ENCODE measurements at regions not wholly inside any gene's neighbourhood (a gene's known extent, or its start where the extent isn't known, plus 50 kb on each side); places are given as distances from the start of the nearest gene placed in this dataset.

DNA sequence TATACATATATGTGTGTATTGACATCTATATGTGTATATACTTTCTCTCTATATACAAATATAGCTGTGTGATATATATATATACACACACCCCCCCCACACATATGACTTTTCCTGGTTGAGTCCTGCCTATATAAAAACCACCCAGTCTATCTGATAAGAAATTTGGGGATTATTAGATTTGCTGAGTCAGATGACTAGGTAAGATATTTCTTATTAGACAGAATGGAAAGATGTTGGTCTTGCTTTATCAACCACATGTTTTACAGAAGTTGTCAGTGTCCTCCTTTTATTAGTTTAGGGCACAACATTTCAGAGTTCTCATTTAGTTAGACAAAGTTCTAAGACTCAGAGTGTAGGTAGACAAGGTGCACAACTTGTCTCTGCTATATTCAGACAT, 953.3 kb downstream of the METTL15 start:
- Histone ChIP-seq H3K9me3 (ENCODE audit: control insufficient read depth, insufficient read depth, low read depth, low read length) (no peaks in the 10 kb centered on the region), H3K4me3 (ENCODE audit: low read depth, low read length) (no peak overlapping the region), H3K36me3 (ENCODE audit: control insufficient read depth in 2 of 2, insufficient read depth in 1 of 2, low read length in 2 of 2) (no peaks in the 10 kb centered on the region), H3K27ac (ENCODE audit: extremely low read depth, low read depth, low read length) (no peak overlapping the region), H3K4me1 (ENCODE audit: control insufficient read depth, insufficient read depth, low read length) (no peaks in the 10 kb centered on the region)
- CTCF ChIA-PET: no interaction called here
- POLR2A ChIA-PET: no interaction called here
- TF ChIP-seq REST (tag by site-specific recombination; IDR thresholded peaks at IDR 0.05): no peak
- TF ChIP-seq ZNF561 (tag by site-specific recombination; IDR thresholded peaks at IDR 0.05; ENCODE audit: borderline replicate concordance): no peak
- no peak for TF ChIP-seq KLF8 (tag by site-specific recombination; IDR thresholded peaks at IDR 0.05)
- TF ChIP-seq ZNF544 (tag by site-specific recombination; IDR thresholded peaks at IDR 0.05): no peak
- TF ChIP-seq, protein P1, sequence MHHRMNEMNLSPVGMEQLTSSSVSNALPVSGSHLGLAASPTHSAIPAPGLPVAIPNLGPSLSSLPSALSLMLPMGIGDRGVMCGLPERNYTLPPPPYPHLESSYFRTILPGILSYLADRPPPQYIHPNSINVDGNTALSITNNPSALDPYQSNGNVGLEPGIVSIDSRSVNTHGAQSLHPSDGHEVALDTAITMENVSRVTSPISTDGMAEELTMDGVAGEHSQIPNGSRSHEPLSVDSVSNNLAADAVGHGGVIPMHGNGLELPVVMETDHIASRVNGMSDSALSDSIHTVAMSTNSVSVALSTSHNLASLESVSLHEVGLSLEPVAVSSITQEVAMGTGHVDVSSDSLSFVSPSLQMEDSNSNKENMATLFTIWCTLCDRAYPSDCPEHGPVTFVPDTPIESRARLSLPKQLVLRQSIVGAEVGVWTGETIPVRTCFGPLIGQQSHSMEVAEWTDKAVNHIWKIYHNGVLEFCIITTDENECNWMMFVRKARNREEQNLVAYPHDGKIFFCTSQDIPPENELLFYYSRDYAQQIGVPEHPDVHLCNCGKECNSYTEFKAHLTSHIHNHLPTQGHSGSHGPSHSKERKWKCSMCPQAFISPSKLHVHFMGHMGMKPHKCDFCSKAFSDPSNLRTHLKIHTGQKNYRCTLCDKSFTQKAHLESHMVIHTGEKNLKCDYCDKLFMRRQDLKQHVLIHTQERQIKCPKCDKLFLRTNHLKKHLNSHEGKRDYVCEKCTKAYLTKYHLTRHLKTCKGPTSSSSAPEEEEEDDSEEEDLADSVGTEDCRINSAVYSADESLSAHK (tag by site-specific recombination; IDR thresholded peaks at IDR 0.05): no peak
- TF ChIP-seq, protein P2, sequence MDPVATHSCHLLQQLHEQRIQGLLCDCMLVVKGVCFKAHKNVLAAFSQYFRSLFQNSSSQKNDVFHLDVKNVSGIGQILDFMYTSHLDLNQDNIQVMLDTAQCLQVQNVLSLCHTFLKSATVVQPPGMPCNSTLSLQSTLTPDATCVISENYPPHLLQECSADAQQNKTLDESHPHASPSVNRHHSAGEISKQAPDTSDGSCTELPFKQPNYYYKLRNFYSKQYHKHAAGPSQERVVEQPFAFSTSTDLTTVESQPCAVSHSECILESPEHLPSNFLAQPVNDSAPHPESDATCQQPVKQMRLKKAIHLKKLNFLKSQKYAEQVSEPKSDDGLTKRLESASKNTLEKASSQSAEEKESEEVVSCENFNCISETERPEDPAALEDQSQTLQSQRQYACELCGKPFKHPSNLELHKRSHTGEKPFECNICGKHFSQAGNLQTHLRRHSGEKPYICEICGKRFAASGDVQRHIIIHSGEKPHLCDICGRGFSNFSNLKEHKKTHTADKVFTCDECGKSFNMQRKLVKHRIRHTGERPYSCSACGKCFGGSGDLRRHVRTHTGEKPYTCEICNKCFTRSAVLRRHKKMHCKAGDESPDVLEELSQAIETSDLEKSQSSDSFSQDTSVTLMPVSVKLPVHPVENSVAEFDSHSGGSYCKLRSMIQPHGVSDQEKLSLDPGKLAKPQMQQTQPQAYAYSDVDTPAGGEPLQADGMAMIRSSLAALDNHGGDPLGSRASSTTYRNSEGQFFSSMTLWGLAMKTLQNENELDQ (tag by site-specific recombination; IDR thresholded peaks at IDR 0.05; ENCODE audit: low read depth): no peak
- no peak for TF ChIP-seq ZNF26 (tag by site-specific recombination; IDR thresholded peaks at IDR 0.05)
- TF ChIP-seq OVOL3 (tag by site-specific recombination; IDR thresholded peaks at IDR 0.05): no peak
- no peak for TF ChIP-seq ZSCAN23 (tag by site-specific recombination; IDR thresholded peaks at IDR 0.05)
- TF ChIP-seq SETDB1 (IDR thresholded peaks at IDR 0.05; ENCODE audit: insufficient read length, low read length): no peak
- TF ChIP-seq, protein P3, sequence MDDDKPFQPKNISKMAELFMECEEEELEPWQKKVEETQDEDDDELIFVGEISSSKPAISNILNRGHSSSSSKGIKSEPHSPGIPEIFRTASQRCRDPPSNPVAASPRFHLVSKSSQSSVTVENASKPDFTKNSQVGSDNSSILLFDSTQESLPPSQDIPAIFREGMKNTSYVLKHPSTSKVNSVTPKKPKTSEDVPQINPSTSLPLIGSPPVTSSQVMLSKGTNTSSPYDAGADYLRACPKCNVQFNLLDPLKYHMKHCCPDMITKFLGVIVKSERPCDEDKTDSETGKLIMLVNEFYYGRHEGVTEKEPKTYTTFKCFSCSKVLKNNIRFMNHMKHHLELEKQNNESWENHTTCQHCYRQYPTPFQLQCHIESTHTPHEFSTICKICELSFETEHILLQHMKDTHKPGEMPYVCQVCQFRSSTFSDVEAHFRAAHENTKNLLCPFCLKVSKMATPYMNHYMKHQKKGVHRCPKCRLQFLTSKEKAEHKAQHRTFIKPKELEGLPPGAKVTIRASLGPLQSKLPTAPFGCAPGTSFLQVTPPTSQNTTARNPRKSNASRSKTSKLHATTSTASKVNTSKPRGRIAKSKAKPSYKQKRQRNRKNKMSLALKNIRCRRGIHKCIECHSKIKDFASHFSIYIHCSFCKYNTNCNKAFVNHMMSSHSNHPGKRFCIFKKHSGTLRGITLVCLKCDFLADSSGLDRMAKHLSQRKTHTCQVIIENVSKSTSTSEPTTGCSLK (tag by site-specific recombination; IDR thresholded peaks at IDR 0.05): no peak
- TF ChIP-seq ZNF366 (tag by site-specific recombination; conservative IDR thresholded peaks at IDR 0.05): no peak
- TF ChIP-seq ZNF239 (tag by site-specific recombination; IDR thresholded peaks at IDR 0.05): no peak
- TF ChIP-seq, protein P4, sequence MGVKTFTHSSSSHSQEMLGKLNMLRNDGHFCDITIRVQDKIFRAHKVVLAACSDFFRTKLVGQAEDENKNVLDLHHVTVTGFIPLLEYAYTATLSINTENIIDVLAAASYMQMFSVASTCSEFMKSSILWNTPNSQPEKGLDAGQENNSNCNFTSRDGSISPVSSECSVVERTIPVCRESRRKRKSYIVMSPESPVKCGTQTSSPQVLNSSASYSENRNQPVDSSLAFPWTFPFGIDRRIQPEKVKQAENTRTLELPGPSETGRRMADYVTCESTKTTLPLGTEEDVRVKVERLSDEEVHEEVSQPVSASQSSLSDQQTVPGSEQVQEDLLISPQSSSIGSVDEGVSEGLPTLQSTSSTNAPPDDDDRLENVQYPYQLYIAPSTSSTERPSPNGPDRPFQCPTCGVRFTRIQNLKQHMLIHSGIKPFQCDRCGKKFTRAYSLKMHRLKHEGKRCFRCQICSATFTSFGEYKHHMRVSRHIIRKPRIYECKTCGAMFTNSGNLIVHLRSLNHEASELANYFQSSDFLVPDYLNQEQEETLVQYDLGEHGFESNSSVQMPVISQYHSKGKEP (tag by site-specific recombination; IDR thresholded peaks at IDR 0.05): no peak
- TF ChIP-seq ZFP41 (tag by site-specific recombination; IDR thresholded peaks at IDR 0.05; ENCODE audit: borderline replicate concordance): no peak
